LNCAP (cell line): ENCODE measurements at regions not wholly inside any gene's neighbourhood (a gene's known extent, or its start where the extent isn't known, plus 50 kb on each side); places are given as distances from the start of the nearest gene placed in this dataset.
A peak's percentile ranks its signal among the peaks of the same experiment; 100 is the strongest.

Source experiments
- CTCF ChIP-seq: fragments of 450-650 bp; IDR thresholded peaks from 2 replicates; pipeline ENCODE4 v1.5.1; 2017; ENCODE audit warnings: mild to moderate bottlenecking

GRCh38 chr4:73671348-73671747, 51.1 kb upstream of the RASSF6 start:
- TF ChIP-seq CTCF = peak; percentile 21; the same call in 1 of the 2 replicates

- TF ChIP-seq CTCF = no peak
Observed at GRCh38 chr4:73673286-73673685, 53.0 kb upstream of the RASSF6 start.

DNA sequence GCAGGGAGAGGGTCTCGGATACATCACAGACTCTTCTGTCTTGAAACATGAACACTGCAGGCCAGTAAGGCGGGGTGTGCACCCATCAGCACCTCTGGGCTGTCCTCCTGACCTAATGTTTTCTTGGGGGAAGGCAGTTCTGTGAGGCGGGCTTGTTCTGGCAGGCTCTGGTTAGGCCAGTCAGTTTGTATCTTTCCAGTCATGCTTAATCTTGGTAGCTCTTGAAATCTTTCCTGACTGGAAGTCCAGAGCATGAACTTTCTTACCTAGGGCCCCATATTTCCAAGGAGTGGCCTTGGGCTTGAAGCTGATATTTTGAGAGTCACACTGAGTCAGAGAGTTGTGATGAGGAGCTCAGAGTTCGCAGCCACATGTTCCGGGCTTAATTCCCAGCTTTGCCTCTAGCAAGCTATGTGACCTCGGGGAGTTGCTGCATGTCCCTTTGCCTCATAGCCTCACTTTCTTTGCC, 54.2 kb upstream of the RASSF6 start:
- TF ChIP-seq CTCF = no peak

DNA sequence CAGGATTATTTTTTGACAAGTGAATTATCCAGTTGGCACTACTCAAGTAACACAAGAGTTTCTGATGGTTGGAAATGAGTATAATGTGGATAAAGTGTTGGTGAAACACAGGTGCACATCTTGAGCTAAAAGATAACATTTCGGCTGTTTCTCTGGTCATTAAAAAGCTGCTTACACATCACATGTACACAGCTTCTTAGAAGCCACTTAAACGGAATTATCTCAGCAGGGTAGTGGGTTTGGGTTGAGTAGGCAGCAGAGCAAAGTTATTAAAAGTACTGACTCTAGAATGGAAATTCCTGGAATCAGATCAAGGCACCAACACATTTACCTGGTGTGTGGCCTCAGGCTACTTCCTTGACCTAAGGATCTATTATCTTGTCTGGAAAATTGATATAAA, 55.4 kb upstream of the RASSF6 start:
- no peak for TF ChIP-seq CTCF

GRCh38 chr4:73676136-73676535, 55.9 kb upstream of the RASSF6 start:
- TF ChIP-seq CTCF = no peak

DNA sequence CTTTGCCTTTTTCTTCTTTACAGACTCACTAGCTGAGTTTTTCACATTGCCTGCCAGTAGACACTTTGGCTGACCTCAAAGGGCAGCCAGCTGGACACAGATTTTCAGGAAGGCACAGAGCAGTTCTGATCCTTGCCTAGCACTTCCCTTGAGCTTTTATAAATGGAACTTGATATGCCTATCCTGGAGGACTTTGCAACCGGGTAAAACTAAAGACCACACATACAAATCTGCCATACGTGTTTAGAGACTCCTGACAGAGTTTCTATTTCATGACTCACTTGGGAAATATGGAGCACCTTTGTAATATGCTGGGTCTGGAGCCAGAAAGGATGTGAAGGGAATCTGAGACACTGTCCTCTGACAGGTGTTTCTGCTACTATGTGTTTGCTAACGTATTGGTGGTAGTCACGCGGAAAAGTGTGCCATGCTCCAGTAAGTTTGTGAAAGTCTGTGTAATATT, 56.7 kb upstream of the RASSF6 start:
- TF ChIP-seq CTCF = no peak

DNA sequence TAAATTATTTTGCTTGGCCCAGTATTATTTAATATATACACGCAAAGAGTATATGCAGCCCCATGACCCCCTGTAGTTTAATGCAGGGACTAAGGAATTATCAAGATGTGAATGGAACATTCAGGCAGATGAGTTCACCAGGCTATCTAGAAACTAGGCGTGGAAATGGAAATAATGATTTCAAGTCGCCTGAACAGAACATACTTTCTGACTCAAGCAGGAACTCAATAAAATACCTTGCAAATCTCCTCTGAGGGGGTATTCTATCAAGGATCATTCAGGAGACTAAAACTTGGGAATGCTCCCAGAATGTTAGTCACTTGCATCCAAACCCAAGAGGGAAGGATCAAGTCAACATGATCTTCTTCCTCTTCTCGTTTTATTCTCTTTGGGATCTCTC, 59.6 kb upstream of the RASSF6 start:
- no peak for TF ChIP-seq CTCF

DNA sequence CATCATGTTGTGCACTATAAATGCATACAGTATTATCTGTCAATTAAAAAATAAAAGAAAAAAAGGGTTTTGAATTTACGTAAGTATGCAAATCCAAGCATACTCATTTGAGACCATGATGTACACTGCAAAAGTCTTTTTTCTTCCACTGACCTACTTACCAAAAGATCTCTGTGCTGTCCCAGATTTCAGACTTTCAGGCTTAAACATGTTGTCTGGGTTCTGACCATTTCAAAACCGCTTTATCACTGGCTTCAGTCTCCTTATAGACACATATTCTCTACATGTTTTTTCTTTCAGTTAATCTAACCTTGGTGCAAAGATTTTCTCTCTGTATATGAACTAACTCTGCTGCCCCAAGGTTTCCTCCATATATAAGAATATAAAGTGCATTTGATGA, 58.6 kb upstream of the CXCL8 start:
- TF ChIP-seq CTCF = no peak
